ENCODE measurements at regions not wholly inside any gene's neighbourhood (a gene's known extent, or its start where the extent isn't known, plus 50 kb on each side); places are given as distances from the start of the nearest gene placed in this dataset.
"Not testable (repeated sequence)": the region's sequence is repeated elsewhere in the genome, so short reads cannot be mapped to it uniquely, and the experiment has no call there.

- no peak overlapping the region for H3K4me3 ChIP-seq (ENCODE audit: low read depth, low read length)
- TF ChIP-seq CTCF (IDR thresholded peaks at IDR 0.05; ENCODE audit: low read depth, low read length), result no peak
These were observed 434.7 kb downstream of the FUT8 start for GRCh38 chr14:65847075-65847847.

GRCh38 chr14:65847931-65848330, 435.4 kb downstream of the FUT8 start:
- H3K4me3 ChIP-seq (ENCODE audit: low read depth, low read length), result not testable (repeated sequence)

GRCh38 chr14:65849091-65849490, 436.6 kb downstream of the FUT8 start:
- no peak for TF ChIP-seq CTCF (IDR thresholded peaks at IDR 0.05; ENCODE audit: low read depth, low read length)
- H3K4me3 ChIP-seq (ENCODE audit: low read depth, low read length), result no peak overlapping the region

- no peak overlapping the region for H3K4me3 ChIP-seq (ENCODE audit: low read depth, low read length)
- TF ChIP-seq CTCF (IDR thresholded peaks at IDR 0.05; ENCODE audit: low read depth, low read length), result no peak
These were observed 437.0 kb downstream of the FUT8 start for GRCh38 chr14:65849558-65849957.

GRCh38 chr14:65850429-65851135, 438.1 kb downstream of the FUT8 start:
- H3K4me3 ChIP-seq (ENCODE audit: low read depth, low read length), result no peak overlapping the region
- TF ChIP-seq CTCF (IDR thresholded peaks at IDR 0.05; ENCODE audit: low read depth, low read length), result no peak

- no peak for TF ChIP-seq CTCF (IDR thresholded peaks at IDR 0.05; ENCODE audit: low read depth, low read length)
- no peak overlapping the region for H3K4me3 ChIP-seq (ENCODE audit: low read depth, low read length)
These were observed 440.2 kb downstream of the FUT8 start for GRCh38 chr14:65852689-65853088.

- no peak for TF ChIP-seq CTCF (IDR thresholded peaks at IDR 0.05; ENCODE audit: low read depth, low read length)
- no peak overlapping the region for H3K4me3 ChIP-seq (ENCODE audit: low read depth, low read length)
These were observed 441.0 kb downstream of the FUT8 start for GRCh38 chr14:65853407-65853955.
